HEK293T (cell line): ENCODE measurements at regions not wholly inside any gene's neighbourhood (a gene's known extent, or its start where the extent isn't known, plus 50 kb on each side); places are given as distances from the start of the nearest gene placed in this dataset.
"Not testable (repeated sequence)": the region's sequence is repeated elsewhere in the genome, so short reads cannot be mapped to it uniquely, and the experiment has no call there.

ENCODE experiments used
- BHLHE40 ChIP-seq: fragments of 450-650 bp; IDR thresholded peaks from 2 replicates; pipeline ENCODE4 v1.6.1; 2016; ENCODE audit warnings: mild to moderate bottlenecking, moderate library complexity, borderline replicate concordance
- FOXM1 ChIP-seq: fragments of 450-650 bp; IDR thresholded peaks from 2 replicates; pipeline ENCODE4 v1.6.1; 2017; ENCODE audit warnings: mild to moderate bottlenecking, borderline replicate concordance
- SP1 ChIP-seq: fragments of 450-650 bp; IDR thresholded peaks from 2 replicates; pipeline ENCODE4 v1.6.1; 2017
- ZNF384 ChIP-seq: fragments of 450-650 bp; IDR thresholded peaks from 2 replicates; pipeline ENCODE4 v1.6.1; 2016

- not testable (repeated sequence) for TF ChIP-seq ZNF384, FOXM1, BHLHE40, SP1
Measured at GRCh38 chr2:145519254-145519653, 999.3 kb upstream of the ZEB2 start.
